H1 (cell line): ENCODE measurements at regions not wholly inside any gene's neighbourhood (a gene's known extent, or its start where the extent isn't known, plus 50 kb on each side); places are given as distances from the start of the nearest gene placed in this dataset.

Experiments
- CHD1 ChIP-seq: IDR thresholded peaks from 2 replicates; pipeline ENCODE4 v1.6.1; 2012; ENCODE audit warnings: low read depth, low read length, improper control_type of control experiment
- CTBP2 ChIP-seq: IDR thresholded peaks from 2 replicates; pipeline ENCODE4 v1.7.0; 2011; ENCODE audit warnings: borderline replicate concordance, mild to moderate bottlenecking, moderate library complexity, mixed read lengths, low read length; ENCODE audit not compliant: insufficient read depth, insufficient read length
- EP300 ChIP-seq, 2 experiments: IDR thresholded peaks; 1 replicate in 1 of 2; 2 replicates in 1 of 2; pipeline ENCODE4 v1.6.1; 2011 to 2012; ENCODE audit warnings: low read depth in 2 of 2, low read length in 2 of 2, mild to moderate bottlenecking in 2 of 2, borderline replicate concordance in 1 of 2, inconsistent platforms in 1 of 2, moderate library complexity in 1 of 2
- SAP30 ChIP-seq: fragments of 300-600 bp; sonication (generic); IDR thresholded peaks from 2 replicates; pipeline ENCODE4 v1.7.1; 2012; ENCODE audit warnings: low read length, moderate library complexity, mild to moderate bottlenecking, inconsistent platforms; ENCODE audit not compliant: insufficient read depth, insufficient replicate concordance
- SP4 ChIP-seq: IDR thresholded peaks from 2 replicates; pipeline ENCODE4 v1.6.1; 2012; ENCODE audit warnings: low read length, inconsistent platforms
- TAF1 ChIP-seq: IDR thresholded peaks from 2 replicates; pipeline ENCODE4 v1.6.1; 2011; ENCODE audit warnings: mild to moderate bottlenecking, low read depth, low read length
- TCF12 ChIP-seq: IDR thresholded peaks from 2 replicates; pipeline ENCODE4 v1.6.1; 2011; ENCODE audit warnings: low read depth, mild to moderate bottlenecking, low read length
- ZNF274 ChIP-seq: IDR thresholded peaks from 2 replicates; pipeline ENCODE4 v1.7.0; 2012; ENCODE audit warnings: low read length, borderline replicate concordance; ENCODE audit errors: extremely low read depth
- TF ChIP-seq, protein P1 (sequence below): IDR thresholded peaks from 2 replicates; pipeline ENCODE4 v1.6.1; 2011; ENCODE audit warnings: low read depth, mild to moderate bottlenecking, low read length; ENCODE audit not compliant: insufficient read depth

DNA sequence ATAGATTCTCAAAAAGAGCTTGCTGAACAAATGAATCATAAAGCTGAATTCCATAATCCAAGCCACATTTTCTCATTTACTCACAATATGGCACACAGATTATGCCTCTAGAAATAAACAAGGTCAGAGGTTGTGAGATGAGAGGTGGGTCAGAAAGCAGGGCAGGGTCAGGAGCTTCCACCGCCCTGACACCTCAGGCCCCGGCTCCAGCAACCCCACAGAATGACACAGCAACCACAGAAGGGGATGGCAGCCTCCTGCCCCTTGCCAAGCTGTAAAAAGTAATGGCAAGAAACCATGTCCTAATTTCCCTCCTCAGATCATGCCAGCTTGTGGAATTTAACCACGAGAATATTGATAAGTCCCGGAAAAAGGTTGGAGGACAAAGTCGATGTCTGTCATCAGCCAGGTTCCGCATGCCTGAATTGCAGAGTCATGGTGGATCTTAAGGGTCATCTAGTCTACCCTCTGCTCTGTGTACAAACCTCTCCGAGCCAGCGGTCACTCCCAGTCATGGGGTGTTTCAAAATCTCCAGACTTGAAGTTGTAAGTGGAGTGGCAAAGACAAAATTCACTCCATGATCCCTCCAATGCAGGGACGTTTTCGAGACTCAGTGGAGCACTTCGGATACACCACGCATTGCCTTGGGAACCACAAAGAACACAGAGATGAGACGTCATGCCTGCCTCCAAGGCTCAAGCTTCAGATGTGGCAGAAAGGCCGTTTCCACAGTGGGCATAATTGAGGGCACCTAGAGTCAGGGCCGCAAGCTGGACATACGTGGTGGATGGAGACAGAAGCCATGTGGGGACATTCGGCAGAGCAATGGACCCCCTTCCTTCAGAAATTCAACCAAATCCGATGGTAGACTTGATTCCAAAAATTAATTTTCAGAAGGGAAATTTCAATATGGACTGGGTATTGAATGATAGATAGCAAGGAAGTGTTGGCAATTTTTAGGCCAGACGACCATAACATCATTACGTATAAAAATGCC is 254.0 kb downstream of the TOMM20 start (continued):
- TF ChIP-seq SAP30 (no peak), CTBP2 (no peak), ZNF274 (no peak), TAF1 (no peak), SP4 (no peak), TCF12 (no peak), CHD1 (no peak), EP300 (IDR thresholded peaks at IDR 0.05; ENCODE audit: borderline replicate concordance in 1 of 2, low read depth in 2 of 2, low read length in 2 of 2) (no peak)
- TF ChIP-seq, protein P1, sequence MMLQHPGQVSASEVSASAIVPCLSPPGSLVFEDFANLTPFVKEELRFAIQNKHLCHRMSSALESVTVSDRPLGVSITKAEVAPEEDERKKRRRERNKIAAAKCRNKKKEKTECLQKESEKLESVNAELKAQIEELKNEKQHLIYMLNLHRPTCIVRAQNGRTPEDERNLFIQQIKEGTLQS: no peak
